Gastrocnemius medialis (tissue), 4 donors: ENCODE measurements at regions not wholly inside any gene's neighbourhood (a gene's known extent, or its start where the extent isn't known, plus 50 kb on each side); places are given as distances from the start of the nearest gene placed in this dataset.

Source experiments
- ATAC-seq, 2 donors: fragments of 150-250 bp; one replicate each; pipeline ENCODE4 v1.9.1; 2016
- DNase-seq, 2 donors: peaks; one replicate each; pipeline ENCODE4 v3.0.0-alpha.2; 2019
- H3K27ac ChIP-seq, 4 donors: fragments of 200-600 bp; sonication (generic); 1 replicate in 1 of 4; 2 replicates in 3 of 4; pipeline ENCODE4 v1.5.1; 2016 to 2018; ENCODE audit warnings: mild to moderate bottlenecking in 2 of 4, moderate library complexity in 1 of 4
- H3K27me3 ChIP-seq, 3 donors: fragments of 200-600 bp; sonication (generic) in 2 of 3; 1 replicate in 1 of 3; 2 replicates in 2 of 3; pipeline versions ENCODE4 v1.5.1 to v1.6.0; 2016 to 2019; ENCODE audit warnings: mild to moderate bottlenecking in 1 of 3, moderate library complexity in 1 of 3
- H3K36me3 ChIP-seq, 2 donors: fragments of 200-600 bp; sonication (generic) in 1 of 2; one replicate each; pipeline ENCODE4 v1.5.1; 2017 to 2018
- H3K4me1 ChIP-seq, 2 donors: fragments of 200-600 bp; sonication (generic) in 1 of 2; one replicate each; pipeline ENCODE4 v1.5.1; 2016 to 2017; ENCODE audit warnings: mild to moderate bottlenecking in 2 of 2
- H3K4me3 ChIP-seq, 4 donors: fragments of 200-600 bp; sonication (generic) in 3 of 4; 1 replicate in 1 of 4; 2 replicates in 3 of 4; pipeline ENCODE4 v1.5.1; 2016 to 2019; ENCODE audit warnings: mild to moderate bottlenecking in 2 of 4
- H3K9me3 ChIP-seq, 3 donors: fragments of 200-600 bp; sonication (generic) in 2 of 3; 1 replicate in 1 of 3; 2 replicates in 2 of 3; pipeline ENCODE4 v1.5.1; 2016 to 2019
- POLR2A ChIP-seq, 2 donors: fragments of 450-650 bp; IDR thresholded peaks; one replicate each; pipeline ENCODE4 v1.6.1; 2017; ENCODE audit warnings: antibody characterized with exemption in 2 of 2, mild to moderate bottlenecking in 2 of 2, moderate library complexity in 2 of 2
- in situ Hi-C, 4 donors: fragments of 200-750 bp; cut with MboI; loops; one replicate each; pipeline versions ENCODE4 v1.15.0 to v1.8.0; 2017; ENCODE audit warnings: low sequenced_read_pairs in 4 of 4
- intact Hi-C: fragments of 100-400 bp; cut with DNase I; formaldehyde crosslinking; loops from one replicate; pipeline ENCODE4 v1.15.1; 2023; ENCODE audit warnings: low total_unique reads
- TF ChIP-seq, protein P1 (sequence below), 5 experiments: fragments of 450-650 bp in 3 of 5; fragments of 200-600 bp in 2 of 5; sonication (generic) in 2 of 5; IDR thresholded peaks in 4 of 5; conservative IDR thresholded peaks in 1 of 5; 1 replicate in 4 of 5; 2 replicates in 1 of 5; pipeline ENCODE4 v1.5.1; 2016 to 2019; ENCODE audit warnings: antibody characterized with exemption in 5 of 5, mild to moderate bottlenecking in 3 of 5, moderate library complexity in 3 of 5

DNA sequence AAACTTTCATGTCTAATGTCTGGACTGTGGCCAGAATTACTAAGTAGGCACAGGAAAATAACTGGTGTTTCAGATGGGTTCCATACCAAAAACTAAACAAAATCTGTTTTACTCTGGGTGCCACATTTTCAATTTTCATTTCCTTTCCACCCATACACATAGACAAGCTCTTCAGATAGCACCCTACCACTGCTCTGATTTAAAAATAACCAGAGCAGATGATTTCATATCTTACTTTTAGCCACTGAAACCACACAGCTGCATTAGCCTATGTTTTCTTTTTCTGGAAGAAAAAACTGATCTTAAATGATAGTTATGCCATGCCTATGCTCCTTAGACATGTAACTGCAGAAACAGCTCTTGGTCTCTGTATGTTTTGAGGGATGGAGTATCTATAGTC is 647.6 kb downstream of the CPS1 start:
- Histone ChIP-seq H3K27ac (no peak overlapping the region), H3K9me3 (no peaks in the 10 kb centered on the region), H3K4me1 (no peaks in the 10 kb centered on the region), H3K4me3 (no peak overlapping the region), H3K27me3 (no peaks in the 10 kb centered on the region), H3K36me3 (no peaks in the 10 kb centered on the region)
- TF ChIP-seq, protein P1, sequence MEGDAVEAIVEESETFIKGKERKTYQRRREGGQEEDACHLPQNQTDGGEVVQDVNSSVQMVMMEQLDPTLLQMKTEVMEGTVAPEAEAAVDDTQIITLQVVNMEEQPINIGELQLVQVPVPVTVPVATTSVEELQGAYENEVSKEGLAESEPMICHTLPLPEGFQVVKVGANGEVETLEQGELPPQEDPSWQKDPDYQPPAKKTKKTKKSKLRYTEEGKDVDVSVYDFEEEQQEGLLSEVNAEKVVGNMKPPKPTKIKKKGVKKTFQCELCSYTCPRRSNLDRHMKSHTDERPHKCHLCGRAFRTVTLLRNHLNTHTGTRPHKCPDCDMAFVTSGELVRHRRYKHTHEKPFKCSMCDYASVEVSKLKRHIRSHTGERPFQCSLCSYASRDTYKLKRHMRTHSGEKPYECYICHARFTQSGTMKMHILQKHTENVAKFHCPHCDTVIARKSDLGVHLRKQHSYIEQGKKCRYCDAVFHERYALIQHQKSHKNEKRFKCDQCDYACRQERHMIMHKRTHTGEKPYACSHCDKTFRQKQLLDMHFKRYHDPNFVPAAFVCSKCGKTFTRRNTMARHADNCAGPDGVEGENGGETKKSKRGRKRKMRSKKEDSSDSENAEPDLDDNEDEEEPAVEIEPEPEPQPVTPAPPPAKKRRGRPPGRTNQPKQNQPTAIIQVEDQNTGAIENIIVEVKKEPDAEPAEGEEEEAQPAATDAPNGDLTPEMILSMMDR (IDR thresholded peaks at IDR 0.05 in 4 of 5, conservative IDR thresholded peaks at IDR 0.05 in 1 of 5): no peak
- no peak for TF ChIP-seq POLR2A (IDR thresholded peaks at IDR 0.05)
- intact Hi-C loops (no loop called here), in situ Hi-C loops (no loop called here)
- DNase-seq: no peak
- no peak for ATAC-seq

DNA sequence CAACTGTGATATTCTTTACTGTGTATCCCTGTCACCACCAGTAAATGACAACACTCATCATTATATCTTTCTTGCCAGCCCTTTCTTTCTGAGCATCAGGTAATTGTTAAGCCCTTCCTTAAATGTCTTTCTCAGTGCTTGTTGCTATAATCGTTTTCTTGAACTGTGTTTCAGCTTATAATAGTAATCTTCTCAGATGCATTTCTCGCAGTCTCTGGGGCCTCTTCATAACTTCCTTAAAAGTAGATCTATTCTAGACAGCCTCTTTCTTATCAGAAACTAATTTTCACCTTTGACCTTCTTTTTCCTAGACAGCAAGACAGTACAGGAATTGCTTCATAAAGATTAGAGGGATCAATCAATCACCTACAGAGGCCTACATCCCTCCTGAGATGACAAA is 648.1 kb downstream of the CPS1 start:
- Histone ChIP-seq H3K27me3 (no peaks in the 10 kb centered on the region), H3K9me3 (no peaks in the 10 kb centered on the region), H3K36me3 (no peaks in the 10 kb centered on the region), H3K27ac (no peak overlapping the region), H3K4me3 (no peak overlapping the region), H3K4me1 (no peaks in the 10 kb centered on the region)
- ATAC-seq: no peak
- no peak for DNase-seq
- TF ChIP-seq POLR2A (IDR thresholded peaks at IDR 0.05): no peak
- TF ChIP-seq, protein P1 (IDR thresholded peaks at IDR 0.05 in 4 of 5, conservative IDR thresholded peaks at IDR 0.05 in 1 of 5): no peak
- in situ Hi-C loops (no loop called here), intact Hi-C loops (no loop called here)

DNA sequence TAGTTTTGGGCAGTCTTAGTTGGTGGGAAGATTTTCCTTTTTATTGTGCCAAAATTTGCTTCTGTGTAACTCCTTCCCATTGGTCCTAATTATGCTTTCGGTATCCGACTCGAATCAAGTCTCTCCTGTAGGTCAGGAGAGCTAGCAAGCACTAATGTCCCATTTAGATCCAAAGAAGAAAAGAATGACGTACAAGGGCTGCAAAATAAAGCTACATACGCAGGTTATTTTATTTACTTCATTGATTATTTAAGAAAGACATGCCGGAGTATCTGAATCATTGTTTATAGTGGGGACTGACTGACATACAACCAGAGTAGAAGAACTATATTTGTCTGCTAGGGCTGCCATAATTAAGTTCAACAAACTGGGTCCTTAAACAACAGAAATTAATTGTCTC is 648.5 kb downstream of the CPS1 start:
- Histone ChIP-seq H3K27ac (no peak overlapping the region), H3K4me1 (no peaks in the 10 kb centered on the region), H3K27me3 (no peaks in the 10 kb centered on the region), H3K9me3 (no peaks in the 10 kb centered on the region), H3K36me3 (no peaks in the 10 kb centered on the region), H3K4me3 (no peak overlapping the region)
- no peak for DNase-seq
- no peak for ATAC-seq
- in situ Hi-C loops: no loop called here
- TF ChIP-seq, protein P1 (IDR thresholded peaks at IDR 0.05 in 4 of 5, conservative IDR thresholded peaks at IDR 0.05 in 1 of 5): no peak
- TF ChIP-seq POLR2A (IDR thresholded peaks at IDR 0.05): no peak
- intact Hi-C loops: no loop called here

DNA sequence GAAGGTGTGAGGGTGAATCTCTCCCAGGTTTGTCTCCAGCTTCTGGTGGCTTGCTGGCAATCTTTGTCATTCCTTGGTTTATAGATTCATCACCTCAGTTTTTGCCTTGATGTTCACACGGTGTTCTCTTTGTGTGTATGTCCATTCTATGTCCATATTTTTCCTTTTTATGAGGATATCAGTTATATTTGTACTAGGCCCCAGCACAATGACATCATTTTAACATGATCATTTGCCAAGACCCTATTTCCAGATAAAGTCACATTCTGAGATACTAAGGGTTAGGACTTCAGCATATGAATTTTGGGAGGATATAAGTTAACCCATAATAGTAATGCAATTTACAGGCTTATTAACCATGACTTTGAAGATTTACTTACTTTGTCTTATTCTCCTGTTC is 649.0 kb downstream of the CPS1 start:
- ATAC-seq (no peak), DNase-seq (no peak)
- H3K4me3 ChIP-seq: no peak overlapping the region
- H3K9me3 ChIP-seq: no peaks in the 10 kb centered on the region
- H3K36me3 ChIP-seq: no peaks in the 10 kb centered on the region
- in situ Hi-C loops (no loop called here), intact Hi-C loops (no loop called here)
- no peaks in the 10 kb centered on the region for H3K4me1 ChIP-seq
- no peak overlapping the region for H3K27ac ChIP-seq
- TF ChIP-seq, protein P1 (IDR thresholded peaks at IDR 0.05 in 4 of 5, conservative IDR thresholded peaks at IDR 0.05 in 1 of 5): no peak
- TF ChIP-seq POLR2A (IDR thresholded peaks at IDR 0.05): no peak
- no peaks in the 10 kb centered on the region for H3K27me3 ChIP-seq

DNA sequence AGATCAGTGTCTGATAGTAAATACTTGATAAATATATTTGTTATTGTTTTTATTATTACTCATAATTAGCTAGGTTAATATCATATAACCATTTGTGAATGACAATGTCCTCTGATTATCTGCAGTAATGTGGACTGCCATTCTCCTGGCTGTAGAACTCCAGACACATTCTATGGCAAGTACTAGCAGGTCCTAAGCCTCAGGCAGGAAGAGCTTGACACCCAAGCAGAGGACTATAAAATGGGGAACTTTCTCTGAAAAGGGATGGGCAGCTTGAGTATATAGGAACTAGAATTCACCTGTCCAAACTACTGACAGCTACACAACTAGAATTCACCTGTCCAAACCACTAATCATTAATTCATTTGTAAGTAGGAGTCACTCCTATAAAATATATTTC is 649.4 kb downstream of the CPS1 start:
- intact Hi-C loops (no loop called here), in situ Hi-C loops (no loop called here)
- H3K9me3 ChIP-seq: no peaks in the 10 kb centered on the region
- H3K36me3 ChIP-seq: no peaks in the 10 kb centered on the region
- ATAC-seq (no peak), DNase-seq (no peak)
- no peaks in the 10 kb centered on the region for H3K27me3 ChIP-seq
- TF ChIP-seq, protein P1 (IDR thresholded peaks at IDR 0.05 in 4 of 5, conservative IDR thresholded peaks at IDR 0.05 in 1 of 5): no peak
- TF ChIP-seq POLR2A (IDR thresholded peaks at IDR 0.05): no peak
- H3K4me1 ChIP-seq: no peaks in the 10 kb centered on the region
- no peak overlapping the region for H3K27ac ChIP-seq
- H3K4me3 ChIP-seq: no peak overlapping the region
